HepG2 (cell line): ENCODE measurements at regions not wholly inside any gene's neighbourhood (a gene's known extent, or its start where the extent isn't known, plus 50 kb on each side); places are given as distances from the start of the nearest gene placed in this dataset.
A peak's percentile ranks its signal among the peaks of the same experiment; 100 is the strongest.

ENCODE experiments used
- ERF ChIP-seq: IDR thresholded peaks from 2 replicates; pipeline ENCODE4 v1.6.1; 2018; ENCODE audit warnings: missing biosample characterization, missing genetic modification reagents
- FOXA1 ChIP-seq, 2 experiments: fragments of 450-650 bp in 1 of 2; sonication (generic) in 1 of 2; formaldehyde crosslinking in 1 of 2; IDR thresholded peaks; 2 replicates each; pipeline versions ENCODE4 v1.4.0 to v1.6.1; 2016 to 2020; ENCODE audit warnings: missing genetic modification reagents in 1 of 2
- HDAC1 ChIP-seq: sonication (generic); formaldehyde crosslinking; IDR thresholded peaks from 2 replicates; pipeline ENCODE4 v1.5.1; 2020; ENCODE audit warnings: mild to moderate bottlenecking, missing genetic modification reagents
- HOXA7 ChIP-seq: sonication (generic); formaldehyde crosslinking; IDR thresholded peaks from 2 replicates; pipeline ENCODE4 v1.8.1; 2022; ENCODE audit warnings: mild to moderate bottlenecking, missing genetic modification reagents, moderate library complexity
- KDM2A ChIP-seq: sonication (generic); formaldehyde crosslinking; IDR thresholded peaks from 2 replicates; pipeline ENCODE4 v1.4.0; 2020; ENCODE audit warnings: low read depth, missing genetic modification reagents, borderline replicate concordance
- KLF12 ChIP-seq: sonication (generic); formaldehyde crosslinking; IDR thresholded peaks from 2 replicates; pipeline ENCODE4 v1.4.0; 2020; ENCODE audit warnings: missing genetic modification reagents, borderline replicate concordance
- PBX3 ChIP-seq: sonication (generic); formaldehyde crosslinking; IDR thresholded peaks from 2 replicates; pipeline ENCODE4 v1.8.1; 2023; ENCODE audit warnings: missing genetic modification reagents, inconsistent platforms, borderline replicate concordance
- RAD21 ChIP-seq: fragments of 450-650 bp; formaldehyde crosslinking; IDR thresholded peaks from 2 replicates; pipeline ENCODE4 v1.5.0; 2020; ENCODE audit warnings: mild to moderate bottlenecking
- RCOR2 ChIP-seq: IDR thresholded peaks from 2 replicates; pipeline ENCODE4 v1.6.1; 2016; ENCODE audit warnings: missing biosample characterization, missing genetic modification reagents
- SALL1 ChIP-seq: sonication (generic); formaldehyde crosslinking; IDR thresholded peaks from 2 replicates; pipeline ENCODE4 v1.8.0; 2022; ENCODE audit warnings: mild to moderate bottlenecking, missing genetic modification reagents
- SALL2 ChIP-seq: sonication (generic); formaldehyde crosslinking; IDR thresholded peaks from 2 replicates; pipeline ENCODE4 v1.8.1; 2023; ENCODE audit warnings: mild to moderate bottlenecking, missing genetic modification reagents, inconsistent platforms
- SIN3B ChIP-seq: fragments of 150-350 bp; IDR thresholded peaks from 2 replicates; pipeline ENCODE4 v1.6.1; 2014; ENCODE audit warnings: low read length
- STAG1 ChIP-seq: sonication (generic); formaldehyde crosslinking; IDR thresholded peaks from 2 replicates; pipeline ENCODE4 v1.4.0; 2020; ENCODE audit warnings: missing genetic modification reagents
- TAF15 ChIP-seq: fragments of 200-400 bp; formaldehyde crosslinking; IDR thresholded peaks from one replicate; pipeline ENCODE4 v1.6.1; 2018; ENCODE audit warnings: mild to moderate bottlenecking, low read depth, low read length; ENCODE audit not compliant: poor library complexity, severe bottlenecking
- ZMAT5 ChIP-seq: sonication (generic); formaldehyde crosslinking; IDR thresholded peaks from 2 replicates; pipeline ENCODE4 v1.5.0; 2020; ENCODE audit warnings: mild to moderate bottlenecking, low read depth, missing genetic modification reagents, borderline replicate concordance
- ZNF263 ChIP-seq: sonication (generic); formaldehyde crosslinking; IDR thresholded peaks from 2 replicates; pipeline ENCODE4 v1.4.0; 2020; ENCODE audit warnings: missing genetic modification reagents
- ZNF34 ChIP-seq: sonication (generic); formaldehyde crosslinking; IDR thresholded peaks from 2 replicates; pipeline ENCODE4 v1.4.0; 2020; ENCODE audit warnings: mild to moderate bottlenecking, missing genetic modification reagents, borderline replicate concordance
- ZNF547 ChIP-seq: sonication (generic); formaldehyde crosslinking; IDR thresholded peaks from 2 replicates; pipeline ENCODE4 v1.5.1; 2020; ENCODE audit warnings: mild to moderate bottlenecking, missing genetic modification reagents
- ZNF615 ChIP-seq: sonication (generic); formaldehyde crosslinking; IDR thresholded peaks from 2 replicates; pipeline ENCODE4 v1.5.0; 2020; ENCODE audit warnings: mild to moderate bottlenecking, missing genetic modification reagents, borderline replicate concordance
- ZNF687 ChIP-seq: sonication (generic); formaldehyde crosslinking; IDR thresholded peaks from 2 replicates; pipeline ENCODE4 v1.5.1; 2020; ENCODE audit warnings: mild to moderate bottlenecking, missing genetic modification reagents, moderate library complexity
- ZNF768 ChIP-seq: sonication (generic); formaldehyde crosslinking; IDR thresholded peaks from 2 replicates; pipeline ENCODE4 v1.4.0; 2020; ENCODE audit warnings: missing genetic modification reagents
- TF ChIP-seq, protein P1 (sequence below): sonication (generic); formaldehyde crosslinking; IDR thresholded peaks from 2 replicates; pipeline ENCODE4 v1.5.1; 2020; ENCODE audit warnings: mild to moderate bottlenecking, missing genetic modification reagents, moderate library complexity
- TF ChIP-seq, protein P2 (sequence below): sonication (generic); formaldehyde crosslinking; IDR thresholded peaks from 2 replicates; pipeline ENCODE4 v1.8.0; 2022; ENCODE audit warnings: mild to moderate bottlenecking, missing genetic modification reagents; ENCODE audit not compliant: insufficient replicate concordance

DNA sequence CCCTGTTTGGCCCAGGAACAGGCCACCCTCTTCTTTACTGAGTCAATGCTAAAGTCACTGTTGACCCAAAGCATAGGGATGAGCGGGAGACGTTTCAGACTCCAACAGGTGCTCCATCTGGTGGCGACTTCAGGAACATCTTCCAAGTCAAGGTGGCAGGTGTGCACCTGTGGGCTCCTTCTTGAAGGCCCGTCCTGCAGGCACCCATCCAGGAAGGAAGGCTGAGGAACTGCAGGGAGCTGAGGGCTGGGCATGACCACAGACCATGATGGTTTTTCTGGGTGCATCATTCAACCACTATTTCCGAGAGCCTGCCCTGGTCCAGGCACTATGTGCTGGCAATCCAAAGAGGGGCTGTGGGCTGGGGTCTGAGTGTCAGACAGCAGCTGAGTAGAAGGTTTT, 142.8 kb downstream of the NDUFA10 start (continued):
- TF ChIP-seq KDM2A (CRISPR knock-in tag) (peak; percentile 43; the same call in 1 of the 2 replicates), HOXA7 (CRISPR knock-in tag) (no peak), ZNF263 (CRISPR knock-in tag) (peak; percentile 70; the same call in 1 of the 2 replicates), SIN3B (no peak), ZNF34 (CRISPR knock-in tag) (no peak), ZNF687 (CRISPR knock-in tag) (no peak), ZNF547 (CRISPR knock-in tag) (0 out of 2 replicates have a peak, but pooled peaks have one; percentile 56), ZNF615 (CRISPR knock-in tag) (no peak), SALL1 (peak; percentile 12; the same call in 1 of the 2 replicates), ERF (CRISPR knock-in tag) (0 out of 2 replicates have a peak, but pooled peaks have one; percentile 42), ZMAT5 (CRISPR knock-in tag) (no peak), FOXA1 (IDR thresholded peaks at IDR 0.05) (no peak), FOXA1 (CRISPR knock-in tag; IDR thresholded peaks at IDR 0.05) (peak; percentile 53), HDAC1 (no peak), STAG1 (CRISPR knock-in tag) (peak; percentile 79), ZNF768 (no peak), KLF12 (CRISPR knock-in tag) (no peak), RAD21 (peak; percentile 61), TAF15 (no peak), RCOR2 (no peak), SALL2 (CRISPR knock-in tag) (no peak), PBX3 (CRISPR knock-in tag) (no peak)
- TF ChIP-seq, protein P1, sequence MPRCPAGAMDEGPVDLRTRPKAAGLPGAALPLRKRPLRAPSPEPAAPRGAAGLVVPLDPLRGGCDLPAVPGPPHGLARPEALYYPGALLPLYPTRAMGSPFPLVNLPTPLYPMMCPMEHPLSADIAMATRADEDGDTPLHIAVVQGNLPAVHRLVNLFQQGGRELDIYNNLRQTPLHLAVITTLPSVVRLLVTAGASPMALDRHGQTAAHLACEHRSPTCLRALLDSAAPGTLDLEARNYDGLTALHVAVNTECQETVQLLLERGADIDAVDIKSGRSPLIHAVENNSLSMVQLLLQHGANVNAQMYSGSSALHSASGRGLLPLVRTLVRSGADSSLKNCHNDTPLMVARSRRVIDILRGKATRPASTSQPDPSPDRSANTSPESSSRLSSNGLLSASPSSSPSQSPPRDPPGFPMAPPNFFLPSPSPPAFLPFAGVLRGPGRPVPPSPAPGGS (CRISPR knock-in tag), result 0 out of 2 replicates have a peak, but pooled peaks have one; percentile 21
- TF ChIP-seq, protein P2, sequence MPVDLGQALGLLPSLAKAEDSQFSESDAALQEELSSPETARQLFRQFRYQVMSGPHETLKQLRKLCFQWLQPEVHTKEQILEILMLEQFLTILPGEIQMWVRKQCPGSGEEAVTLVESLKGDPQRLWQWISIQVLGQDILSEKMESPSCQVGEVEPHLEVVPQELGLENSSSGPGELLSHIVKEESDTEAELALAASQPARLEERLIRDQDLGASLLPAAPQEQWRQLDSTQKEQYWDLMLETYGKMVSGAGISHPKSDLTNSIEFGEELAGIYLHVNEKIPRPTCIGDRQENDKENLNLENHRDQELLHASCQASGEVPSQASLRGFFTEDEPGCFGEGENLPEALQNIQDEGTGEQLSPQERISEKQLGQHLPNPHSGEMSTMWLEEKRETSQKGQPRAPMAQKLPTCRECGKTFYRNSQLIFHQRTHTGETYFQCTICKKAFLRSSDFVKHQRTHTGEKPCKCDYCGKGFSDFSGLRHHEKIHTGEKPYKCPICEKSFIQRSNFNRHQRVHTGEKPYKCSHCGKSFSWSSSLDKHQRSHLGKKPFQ (CRISPR knock-in tag), result no peak
